H9 (cell line): ENCODE measurements at regions not wholly inside any gene's neighbourhood (a gene's known extent, or its start where the extent isn't known, plus 50 kb on each side); places are given as distances from the start of the nearest gene placed in this dataset.

Source experiments
- DNase-seq: peaks from one replicate; pipeline ENCODE4 v3.0.0-alpha.2; 2017
- H2AFZ ChIP-seq: one replicate; pipeline ENCODE4 v1.6.1; 2013; ENCODE audit warnings: mild to moderate bottlenecking, low read length, control low read depth, moderate library complexity
- H2AK5ac ChIP-seq: 2 replicates; pipeline ENCODE4 v1.6.1; 2013; ENCODE audit warnings: low read length, control low read depth, mixed read lengths; ENCODE audit not compliant: insufficient read length
- H2BK120ac ChIP-seq: one replicate; pipeline ENCODE4 v1.6.1; 2013; ENCODE audit warnings: low read depth, mild to moderate bottlenecking, low read length, control low read depth, inconsistent platforms; ENCODE audit not compliant: poor library complexity, severe bottlenecking
- H2BK12ac ChIP-seq: 2 replicates; pipeline ENCODE4 v1.6.1; 2013; ENCODE audit warnings: low read length, control low read depth, mixed read lengths, low read depth; ENCODE audit not compliant: insufficient read length
- H2BK15ac ChIP-seq: 2 replicates; pipeline ENCODE4 v1.6.1; 2013; ENCODE audit warnings: low read depth, low read length, control low read depth
- H2BK20ac ChIP-seq: one replicate; pipeline ENCODE4 v1.6.1; 2013; ENCODE audit warnings: low read depth, mild to moderate bottlenecking, low read length, control low read depth, inconsistent platforms; ENCODE audit not compliant: poor library complexity, severe bottlenecking
- H2BK5ac ChIP-seq: 2 replicates; pipeline ENCODE4 v1.6.1; 2013; ENCODE audit warnings: low read length, control low read depth, mixed read lengths; ENCODE audit not compliant: insufficient read length
- H3K14ac ChIP-seq: 2 replicates; pipeline ENCODE4 v1.6.1; 2013; ENCODE audit warnings: low read length, control low read depth; ENCODE audit not compliant: insufficient read depth
- H3K18ac ChIP-seq: 2 replicates; pipeline ENCODE4 v1.6.1; 2013; ENCODE audit warnings: low read depth, mild to moderate bottlenecking, mixed read lengths, low read length, control low read depth; ENCODE audit not compliant: insufficient read length
- H3K23ac ChIP-seq: 2 replicates; pipeline ENCODE4 v1.6.1; 2013; ENCODE audit warnings: low read length, control low read depth, mixed read lengths, low read depth; ENCODE audit not compliant: insufficient read length
- H3K23me2 ChIP-seq: 2 replicates; pipeline ENCODE4 v1.6.1; 2013; ENCODE audit warnings: low read depth, mild to moderate bottlenecking, mixed read lengths, low read length, control low read depth; ENCODE audit not compliant: insufficient read length, poor library complexity, severe bottlenecking
- H3K27ac ChIP-seq: 2 replicates; pipeline ENCODE4 v1.5.1; 2013; ENCODE audit warnings: low read length, control low read depth, mixed read lengths, low read depth; ENCODE audit not compliant: insufficient read length
- H3K27me3 ChIP-seq: 2 replicates; pipeline ENCODE4 v1.6.1; 2013; ENCODE audit warnings: low read length, control low read depth, inconsistent platforms; ENCODE audit not compliant: insufficient read depth
- H3K4ac ChIP-seq: 2 replicates; pipeline ENCODE4 v1.6.1; 2013; ENCODE audit warnings: low read depth, mild to moderate bottlenecking, control low read depth, inconsistent platforms, low read length, moderate library complexity
- H3K4me1 ChIP-seq: 2 replicates; pipeline ENCODE4 v1.6.1; 2013; ENCODE audit warnings: low read length, control low read depth, inconsistent platforms; ENCODE audit not compliant: insufficient read depth
- H3K4me2 ChIP-seq: 2 replicates; pipeline ENCODE4 v1.6.1; 2013; ENCODE audit warnings: low read length, control low read depth, mixed read lengths; ENCODE audit not compliant: insufficient read length, insufficient read depth
- H3K56ac ChIP-seq: 2 replicates; pipeline ENCODE4 v1.6.1; 2013; ENCODE audit warnings: low read depth, mild to moderate bottlenecking, mixed read lengths, low read length, control low read depth; ENCODE audit not compliant: insufficient read length
- H3K79me1 ChIP-seq: 2 replicates; pipeline ENCODE4 v1.6.1; 2013; ENCODE audit warnings: low read depth, mild to moderate bottlenecking, moderate library complexity, low read length, control low read depth, inconsistent platforms; ENCODE audit not compliant: insufficient read depth, poor library complexity, severe bottlenecking
- H3K79me2 ChIP-seq: 2 replicates; pipeline ENCODE4 v1.6.1; 2013; ENCODE audit warnings: low read length, control low read depth, inconsistent platforms; ENCODE audit not compliant: insufficient read depth
- H3K9ac ChIP-seq: 2 replicates; pipeline ENCODE4 v1.6.1; 2013; ENCODE audit warnings: low read length, control low read depth, mixed read lengths; ENCODE audit not compliant: insufficient read length; ENCODE audit errors: extremely low read depth
- H3K9me3 ChIP-seq: one replicate; pipeline ENCODE4 v1.6.1; 2013; ENCODE audit warnings: low read depth, low read length, inconsistent platforms; ENCODE audit not compliant: control insufficient read depth
- H3T11ph ChIP-seq: one replicate; pipeline ENCODE4 v1.6.1; 2013; ENCODE audit warnings: mild to moderate bottlenecking, low read length, control low read depth, inconsistent platforms
- H4K20me1 ChIP-seq: one replicate; pipeline ENCODE4 v1.6.1; 2013; ENCODE audit not compliant: control insufficient read depth, insufficient read length, insufficient read depth
- H4K5ac ChIP-seq: 2 replicates; pipeline ENCODE4 v1.6.1; 2013; ENCODE audit warnings: low read depth, mild to moderate bottlenecking, mixed read lengths, low read length, control low read depth; ENCODE audit not compliant: insufficient read length
- H4K8ac ChIP-seq: replicated peaks from 2 replicates; pipeline ENCODE4 v1.6.1; 2013; ENCODE audit warnings: low read length, control low read depth, mixed read lengths, low read depth; ENCODE audit not compliant: insufficient read length
- H4K91ac ChIP-seq: 2 replicates; pipeline ENCODE4 v1.6.1; 2013; ENCODE audit warnings: low read depth, mild to moderate bottlenecking, moderate library complexity, mixed read lengths, low read length, control low read depth; ENCODE audit not compliant: insufficient read length
- H3K27ac Mint-ChIP-seq, 3 experiments: 2 replicates in 2 of 3; 3 replicates in 1 of 3; pipeline ENCODE4 v1.8.0; 2020 to 2021; ENCODE audit warnings: mixed read lengths in 3 of 3, mild to moderate bottlenecking in 1 of 3, moderate library complexity in 1 of 3
- H3K27me3 Mint-ChIP-seq: 2 replicates; pipeline ENCODE4 v1.8.0; 2021; ENCODE audit warnings: low read depth, mild to moderate bottlenecking, moderate library complexity, mixed read lengths
- H3K36me3 Mint-ChIP-seq, 3 experiments: 2 replicates in 2 of 3; 3 replicates in 1 of 3; pipeline ENCODE4 v1.8.0; 2020 to 2021; ENCODE audit warnings: low read depth in 3 of 3, mixed read lengths in 3 of 3; ENCODE audit not compliant: insufficient read depth in 1 of 3
- H3K4me1 Mint-ChIP-seq, 2 experiments: 2 replicates each; pipeline ENCODE4 v1.8.0; 2020; ENCODE audit warnings: mixed read lengths in 2 of 2
- H3K4me3 Mint-ChIP-seq, 2 experiments: 2 replicates in 1 of 2; 3 replicates in 1 of 2; pipeline ENCODE4 v1.8.0; 2020 to 2021; ENCODE audit warnings: mild to moderate bottlenecking in 2 of 2, mixed read lengths in 2 of 2, moderate library complexity in 1 of 2
- H3K9me3 Mint-ChIP-seq, 2 experiments: 2 replicates in 1 of 2; 3 replicates in 1 of 2; pipeline ENCODE4 v1.8.0; 2020; ENCODE audit warnings: mild to moderate bottlenecking in 2 of 2, mixed read lengths in 2 of 2, moderate library complexity in 1 of 2
- CTCF ChIP-seq: fragments of 200-600 bp; sonication (generic); conservative IDR thresholded peaks from 3 replicates; pipeline ENCODE4 v1.8.0; 2021; ENCODE audit warnings: antibody characterized with exemption, mild to moderate bottlenecking
- WGBS: extraction: QIAGEN DNeasy Blood & Tissue Kit; methylation state at CpG from one replicate; pipeline ENCODE4 v1.1.7; 2013; ENCODE audit warnings: missing lambda C conversion rate, low lambda C conversion rate, mixed read lengths; ENCODE audit not compliant: insufficient read length; ENCODE audit errors: extremely low coverage; 5-methylcytosine and 5-hydroxymethylcytosine counted together

DNA sequence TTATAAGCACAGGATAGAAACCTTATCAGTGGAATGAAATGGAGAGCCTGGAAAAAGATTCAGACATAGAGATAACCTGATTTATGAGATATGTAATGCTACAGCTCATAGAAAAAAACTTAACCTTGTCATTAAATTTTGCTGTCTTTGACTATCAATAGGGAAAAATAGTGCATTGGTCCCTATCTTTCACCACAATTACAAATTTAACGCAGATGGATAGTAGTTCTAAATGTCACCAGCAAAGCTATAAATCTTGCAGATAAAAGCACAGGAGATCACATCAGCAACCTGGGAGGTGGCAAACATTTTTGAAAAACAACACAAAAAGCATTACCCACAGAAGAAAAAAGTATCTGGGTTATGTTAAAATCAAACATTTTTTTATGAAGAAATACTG lies 831.6 kb downstream of the BRINP3 start:
- H3K4me3 Mint-ChIP-seq: no peak overlapping the region
- no CpG with 5 or more reads among the region's 1 CpG for WGBS

More for the DNA sequence above, 831.6 kb downstream of the BRINP3 start:
- no peak overlapping the region for H3K14ac ChIP-seq
- no peak overlapping the region for H3K56ac ChIP-seq
- no peak overlapping the region for H3T11ph ChIP-seq
- H4K91ac ChIP-seq: no peak overlapping the region
- no peaks in the 10 kb centered on the region for H4K20me1 ChIP-seq
- H3K23ac ChIP-seq: no peak overlapping the region
- no peak overlapping the region for H3K4me2 ChIP-seq
- no peaks in the 10 kb centered on the region; the same call in 1 of the 2 replicates for H3K27me3 Mint-ChIP-seq
- H2AFZ ChIP-seq: no peak overlapping the region
- H2BK15ac ChIP-seq: no peak overlapping the region
- H3K9me3 Mint-ChIP-seq: peaks cover 5% of the 10 kb centered on the region in 2 experiments; a peak in 2 of 5 replicates
- no peak overlapping the region for H2BK20ac ChIP-seq
- H4K5ac ChIP-seq: no peak overlapping the region
- no peak overlapping the region for H3K27ac ChIP-seq
- no peaks in the 10 kb centered on the region for H3K23me2 ChIP-seq
- no peak overlapping the region for H3K4ac ChIP-seq
- no peaks in the 10 kb centered on the region for H3K27me3 ChIP-seq
- H2BK12ac ChIP-seq: no peak overlapping the region
- H2BK120ac ChIP-seq: no peak overlapping the region
- no peak overlapping the region for H3K18ac ChIP-seq
- H3K9me3 ChIP-seq: no peaks in the 10 kb centered on the region
- H3K4me1 ChIP-seq: no peaks in the 10 kb centered on the region
- no peak overlapping the region for H2BK5ac ChIP-seq
- H3K9ac ChIP-seq: no peak overlapping the region
- no peak overlapping the region for H4K8ac ChIP-seq
- no peaks in the 10 kb centered on the region for H3K79me2 ChIP-seq
- DNase-seq: no peak
- no peak for TF ChIP-seq CTCF
- H3K4me1 Mint-ChIP-seq: no peaks in the 10 kb centered on the region
- no peaks in the 10 kb centered on the region for H3K36me3 Mint-ChIP-seq
- no peaks in the 10 kb centered on the region for H3K79me1 ChIP-seq
- no peak overlapping the region for H3K27ac Mint-ChIP-seq
- H2AK5ac ChIP-seq: no peak overlapping the region
